ENCODE measurements at regions not wholly inside any gene's neighbourhood (a gene's known extent, or its start where the extent isn't known, plus 50 kb on each side); places are given as distances from the start of the nearest gene placed in this dataset.
A peak's percentile ranks its signal among the peaks of the same experiment; 100 is the strongest.

GRCh38 chr3:148319161-148319915, 378.4 kb upstream of the AGTR1 start:
- Mint-ChIP-seq H3K27me3 (no peaks in the 10 kb centered on the region), H3K27ac (no peak overlapping the region), H3K36me3 (no peaks in the 10 kb centered on the region), H3K9me3 (peaks cover 0 to 9% (median 2%) of the 10 kb centered on the region in 8 donors), H3K4me1 (peaks cover 0 to 3% (median 2%) of the 10 kb centered on the region in 4 donors), H3K4me3 (peak overlapping the region in 3 of 8 donors; percentile 22 to 25 (median 25))
- Histone ChIP-seq H3K36me3 (ENCODE audit: insufficient read depth, low read length) (no peaks in the 10 kb centered on the region), H3K4me3 (ENCODE audit: low read length in 2 of 2) (no peak overlapping the region), H3K27ac (ENCODE audit: low read depth, low read length) (no peak overlapping the region), H3K9me3 (ENCODE audit: control insufficient read depth in 1 of 2, low read length in 2 of 2) (no peaks in the 10 kb centered on the region), H3K4me1 (ENCODE audit: insufficient read depth, low read length) (no peaks in the 10 kb centered on the region), H3K27me3 (ENCODE audit: insufficient read depth, low read length) (no peaks in the 10 kb centered on the region)
- ChIA-PET POLR2A (ENCODE audit: partially characterized antibody) (no interaction called here), CTCF (ENCODE audit: partially characterized antibody) (no interaction called here)
- intact Hi-C loops (cut with micrococcal nuclease): no loop called here
- no peak for DNase-seq

DNA sequence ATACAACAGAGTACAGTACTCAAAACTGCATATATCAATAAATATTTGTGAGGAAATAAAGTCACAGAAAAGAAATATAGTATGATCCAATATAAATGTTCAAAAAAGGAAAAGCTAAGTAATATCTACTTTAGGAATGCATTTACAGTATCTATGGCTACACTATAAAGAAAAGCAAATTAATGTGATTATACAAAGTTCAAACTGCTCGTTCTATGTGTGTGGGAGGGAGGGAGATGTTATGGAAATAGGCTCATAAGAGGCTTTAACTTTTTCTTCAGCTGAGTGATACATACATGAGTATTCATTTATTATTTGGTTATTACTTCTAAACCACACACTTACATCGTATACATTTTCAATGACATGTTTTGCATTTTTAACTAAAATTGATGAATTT, 377.7 kb upstream of the AGTR1 start:
- Mint-ChIP-seq H3K4me3 (no peak overlapping the region), H3K36me3 (no peaks in the 10 kb centered on the region)
- no peaks in the 10 kb centered on the region for H3K9me3 ChIP-seq (ENCODE audit: control insufficient read depth in 1 of 2, low read length in 2 of 2)

GRCh38 chr3:148329481-148330235, 368.0 kb upstream of the AGTR1 start:
- H3K27me3 Mint-ChIP-seq: no peaks in the 10 kb centered on the region
- H3K4me1 Mint-ChIP-seq: peaks cover 0 to 4% (median 0%) of the 10 kb centered on the region in 4 donors
- H3K9me3 Mint-ChIP-seq: peaks cover 0 to 10% (median 5%) of the 10 kb centered on the region in 8 donors
- no peak overlapping the region for H3K27ac Mint-ChIP-seq
- intact Hi-C loops (cut with micrococcal nuclease): no loop called here
- no peak overlapping the region for H3K4me3 Mint-ChIP-seq
- no peaks in the 10 kb centered on the region for H3K4me1 ChIP-seq (ENCODE audit: insufficient read depth, low read length)
- CTCF ChIA-PET (ENCODE audit: partially characterized antibody): no interaction called here
- no peaks in the 10 kb centered on the region for H3K27me3 ChIP-seq (ENCODE audit: insufficient read depth, low read length)
- H3K27ac ChIP-seq (ENCODE audit: low read depth, low read length): no peak overlapping the region
- POLR2A ChIA-PET (ENCODE audit: partially characterized antibody): no interaction called here
- no peaks in the 10 kb centered on the region for H3K36me3 Mint-ChIP-seq
- no peak for DNase-seq
- H3K4me3 ChIP-seq (ENCODE audit: low read length in 2 of 2): no peak overlapping the region
- H3K9me3 ChIP-seq (ENCODE audit: control insufficient read depth in 1 of 2, low read length in 2 of 2): no peaks in the 10 kb centered on the region
- H3K36me3 ChIP-seq (ENCODE audit: insufficient read depth, low read length): no peaks in the 10 kb centered on the region

More for the DNA sequence above, 377.7 kb upstream of the AGTR1 start:
- Histone ChIP-seq H3K4me1 (ENCODE audit: insufficient read depth, low read length) (no peaks in the 10 kb centered on the region), H3K27ac (ENCODE audit: low read depth, low read length) (no peak overlapping the region), H3K4me3 (ENCODE audit: low read length in 2 of 2) (no peak overlapping the region), H3K27me3 (ENCODE audit: insufficient read depth, low read length) (no peaks in the 10 kb centered on the region), H3K36me3 (ENCODE audit: insufficient read depth, low read length) (no peaks in the 10 kb centered on the region)
- Mint-ChIP-seq H3K4me1 (peaks cover 0 to 3% (median 2%) of the 10 kb centered on the region in 4 donors), H3K27me3 (no peaks in the 10 kb centered on the region), H3K27ac (no peak overlapping the region), H3K9me3 (peaks cover 0 to 9% (median 3%) of the 10 kb centered on the region in 8 donors)
- ChIA-PET CTCF (ENCODE audit: partially characterized antibody) (no interaction called here), POLR2A (ENCODE audit: partially characterized antibody) (no interaction called here)
- intact Hi-C loops (cut with micrococcal nuclease): no loop called here
- no peak for DNase-seq

DNA sequence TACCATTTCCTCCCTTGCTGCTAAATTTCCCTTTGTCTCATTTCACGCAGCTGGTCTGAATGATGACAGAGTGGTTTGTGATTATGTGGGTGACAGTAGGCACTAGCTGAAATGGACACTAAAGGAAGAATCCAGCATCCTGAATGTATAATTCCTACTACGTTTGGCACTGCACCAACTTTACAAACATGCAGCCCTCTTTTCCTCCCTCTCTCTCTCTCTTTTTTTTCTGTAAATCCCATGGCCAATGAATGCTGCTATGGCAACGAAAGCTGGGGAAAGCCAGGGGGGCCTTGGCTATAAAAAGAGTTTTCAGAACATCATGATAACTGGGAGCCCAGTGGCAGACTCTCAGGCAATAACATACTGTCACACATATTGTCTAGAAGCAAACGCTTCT, 367.2 kb upstream of the AGTR1 start:
- Mint-ChIP-seq H3K36me3 (no peaks in the 10 kb centered on the region), H3K4me3 (no peak overlapping the region), H3K9me3 (peaks cover 0 to 13% (median 3%) of the 10 kb centered on the region in 8 donors), H3K27me3 (no peaks in the 10 kb centered on the region), H3K4me1 (peaks cover 0 to 4% (median 0%) of the 10 kb centered on the region in 4 donors), H3K27ac (no peak overlapping the region)
- Histone ChIP-seq H3K4me3 (ENCODE audit: low read length in 2 of 2) (no peak overlapping the region), H3K36me3 (ENCODE audit: insufficient read depth, low read length) (no peaks in the 10 kb centered on the region), H3K27me3 (ENCODE audit: insufficient read depth, low read length) (no peaks in the 10 kb centered on the region), H3K27ac (ENCODE audit: low read depth, low read length) (no peak overlapping the region), H3K9me3 (ENCODE audit: control insufficient read depth in 1 of 2, low read length in 2 of 2) (no peaks in the 10 kb centered on the region), H3K4me1 (ENCODE audit: insufficient read depth, low read length) (no peaks in the 10 kb centered on the region)
- intact Hi-C loops (cut with micrococcal nuclease): no loop called here
- CTCF ChIA-PET (ENCODE audit: partially characterized antibody): no interaction called here
- POLR2A ChIA-PET (ENCODE audit: partially characterized antibody): no interaction called here
- DNase-seq: no peak

DNA sequence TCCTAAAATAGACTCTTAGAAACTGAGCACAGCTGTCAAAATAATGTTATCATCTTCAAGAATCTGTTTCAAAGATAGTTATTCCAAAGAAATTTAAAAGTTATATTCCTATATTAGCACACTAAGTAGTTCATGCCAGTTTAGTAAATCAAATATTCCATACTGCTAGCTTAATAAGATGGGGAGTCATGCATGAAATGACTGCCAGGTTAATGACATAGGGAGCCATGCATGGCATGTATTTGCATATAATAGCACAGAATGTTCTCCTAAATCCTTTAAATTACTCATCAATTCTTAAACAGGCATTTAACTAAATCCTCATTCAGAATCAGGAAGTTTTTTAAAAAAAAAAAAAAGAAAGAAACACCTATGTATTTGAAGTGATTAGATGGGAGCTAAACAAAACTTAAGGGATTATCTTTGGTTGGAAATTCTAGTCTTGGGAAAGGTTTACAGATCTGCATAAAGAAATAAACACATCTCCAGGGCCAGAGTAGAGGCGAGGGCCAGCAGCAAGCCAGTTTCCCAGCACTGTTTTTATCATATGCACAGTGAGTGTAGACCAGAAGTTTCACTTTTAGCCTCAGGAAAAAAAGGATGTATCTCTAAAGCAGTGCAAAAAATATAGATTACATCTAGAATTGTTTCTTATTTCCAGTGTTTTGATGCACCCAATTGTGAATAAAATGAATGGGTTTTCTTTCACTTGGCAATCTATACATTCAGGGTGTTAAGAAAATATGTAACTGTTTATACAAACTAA, 366.4 kb upstream of the AGTR1 start:
- Histone ChIP-seq H3K36me3 (ENCODE audit: insufficient read depth, low read length) (no peaks in the 10 kb centered on the region), H3K27ac (ENCODE audit: low read depth, low read length) (no peak overlapping the region), H3K27me3 (ENCODE audit: insufficient read depth, low read length) (no peaks in the 10 kb centered on the region), H3K4me3 (ENCODE audit: low read length in 2 of 2) (no peak overlapping the region), H3K9me3 (ENCODE audit: control insufficient read depth in 1 of 2, low read length in 2 of 2) (no peaks in the 10 kb centered on the region), H3K4me1 (ENCODE audit: insufficient read depth, low read length) (no peaks in the 10 kb centered on the region)
- Mint-ChIP-seq H3K4me3 (no peak overlapping the region), H3K36me3 (no peaks in the 10 kb centered on the region), H3K27me3 (no peaks in the 10 kb centered on the region), H3K27ac (no peak overlapping the region), H3K4me1 (peaks cover 0 to 4% (median 0%) of the 10 kb centered on the region in 4 donors), H3K9me3 (peaks cover 0 to 13% (median 3%) of the 10 kb centered on the region in 8 donors)
- intact Hi-C loops (cut with micrococcal nuclease): no loop called here
- ChIA-PET POLR2A (ENCODE audit: partially characterized antibody) (no interaction called here), CTCF (ENCODE audit: partially characterized antibody) (interaction anchor here (1.6 kb wide), 1 partner anchor 11 kb away, joined by 4 read pairs; no protein-coding TSS in a partner anchor)
- DNase-seq: no peak

DNA sequence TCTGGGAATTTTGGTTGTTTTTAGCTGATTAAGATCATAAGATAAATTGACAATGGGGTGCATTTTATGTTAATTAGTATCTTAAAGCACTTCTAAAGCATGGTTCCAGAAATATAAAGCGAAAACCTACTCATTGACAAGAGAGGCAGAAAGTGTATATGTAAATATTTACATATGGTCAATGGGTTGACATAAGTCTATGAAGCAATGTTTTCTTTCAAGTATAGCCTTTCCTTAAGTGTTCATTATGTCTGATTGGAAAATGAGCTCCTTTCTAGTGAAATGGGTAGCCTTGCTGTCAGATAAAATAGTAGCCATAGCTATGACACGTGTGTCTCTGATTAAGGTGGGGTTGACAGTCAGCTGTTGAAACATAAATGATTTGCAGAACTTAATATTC, 365.2 kb upstream of the AGTR1 start:
- H3K4me1 ChIP-seq (ENCODE audit: insufficient read depth, low read length): no peaks in the 10 kb centered on the region
- no peaks in the 10 kb centered on the region for H3K36me3 Mint-ChIP-seq
- H3K4me3 Mint-ChIP-seq: no peak overlapping the region
- H3K27me3 Mint-ChIP-seq: no peaks in the 10 kb centered on the region
- H3K9me3 ChIP-seq (ENCODE audit: control insufficient read depth in 1 of 2, low read length in 2 of 2): no peaks in the 10 kb centered on the region
- DNase-seq: no peak
- no peak overlapping the region for H3K27ac Mint-ChIP-seq
- H3K27ac ChIP-seq (ENCODE audit: low read depth, low read length): no peak overlapping the region
- H3K27me3 ChIP-seq (ENCODE audit: insufficient read depth, low read length): no peaks in the 10 kb centered on the region
- ChIA-PET CTCF (ENCODE audit: partially characterized antibody) (interaction anchor here (1.6 kb wide), 1 partner anchor 10 kb away, joined by 4 read pairs; no protein-coding TSS in a partner anchor), POLR2A (ENCODE audit: partially characterized antibody) (no interaction called here)
- H3K9me3 Mint-ChIP-seq: peaks cover 0 to 9% (median 3%) of the 10 kb centered on the region in 8 donors
- H3K4me3 ChIP-seq (ENCODE audit: low read length in 2 of 2): no peak overlapping the region
- intact Hi-C loops (cut with micrococcal nuclease): no loop called here
- H3K4me1 Mint-ChIP-seq: peaks cover 0 to 4% (median 0%) of the 10 kb centered on the region in 4 donors
- H3K36me3 ChIP-seq (ENCODE audit: insufficient read depth, low read length): no peaks in the 10 kb centered on the region

DNA sequence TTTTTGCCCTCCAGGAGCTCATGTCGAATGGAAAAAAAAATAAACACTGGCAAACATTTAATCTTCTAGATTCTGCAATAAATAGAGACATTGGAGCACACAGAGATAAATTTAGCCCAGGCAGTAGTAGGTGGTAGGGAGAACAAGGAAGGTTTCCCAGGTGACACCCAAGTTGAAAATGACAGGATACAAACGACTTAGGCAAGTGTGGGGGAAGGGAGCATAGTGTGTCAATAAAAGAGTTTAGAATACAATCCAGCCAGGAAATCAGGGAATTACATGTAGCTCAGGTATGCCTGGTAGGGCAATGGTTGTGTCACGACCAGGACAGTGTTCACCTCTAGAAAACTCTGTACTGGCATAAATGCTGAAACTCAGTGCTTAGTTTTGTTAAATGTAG, 364.6 kb upstream of the AGTR1 start:
- CTCF ChIA-PET (ENCODE audit: partially characterized antibody): no interaction called here
- Mint-ChIP-seq H3K4me3 (no peak overlapping the region), H3K9me3 (peaks cover 0 to 10% (median 4%) of the 10 kb centered on the region in 8 donors), H3K27ac (no peak overlapping the region), H3K27me3 (no peaks in the 10 kb centered on the region), H3K4me1 (peaks cover 0 to 4% (median 0%) of the 10 kb centered on the region in 4 donors), H3K36me3 (no peaks in the 10 kb centered on the region)
- Histone ChIP-seq H3K36me3 (ENCODE audit: insufficient read depth, low read length) (no peaks in the 10 kb centered on the region), H3K4me3 (ENCODE audit: low read length in 2 of 2) (no peak overlapping the region), H3K27ac (ENCODE audit: low read depth, low read length) (no peak overlapping the region), H3K4me1 (ENCODE audit: insufficient read depth, low read length) (no peaks in the 10 kb centered on the region), H3K9me3 (ENCODE audit: control insufficient read depth in 1 of 2, low read length in 2 of 2) (no peaks in the 10 kb centered on the region), H3K27me3 (ENCODE audit: insufficient read depth, low read length) (no peaks in the 10 kb centered on the region)
- DNase-seq: no peak
- POLR2A ChIA-PET (ENCODE audit: partially characterized antibody): no interaction called here
- intact Hi-C loops (cut with micrococcal nuclease): no loop called here
